ENCODE measurements at regions not wholly inside any gene's neighbourhood (a gene's known extent, or its start where the extent isn't known, plus 50 kb on each side); places are given as distances from the start of the nearest gene placed in this dataset.

DNA sequence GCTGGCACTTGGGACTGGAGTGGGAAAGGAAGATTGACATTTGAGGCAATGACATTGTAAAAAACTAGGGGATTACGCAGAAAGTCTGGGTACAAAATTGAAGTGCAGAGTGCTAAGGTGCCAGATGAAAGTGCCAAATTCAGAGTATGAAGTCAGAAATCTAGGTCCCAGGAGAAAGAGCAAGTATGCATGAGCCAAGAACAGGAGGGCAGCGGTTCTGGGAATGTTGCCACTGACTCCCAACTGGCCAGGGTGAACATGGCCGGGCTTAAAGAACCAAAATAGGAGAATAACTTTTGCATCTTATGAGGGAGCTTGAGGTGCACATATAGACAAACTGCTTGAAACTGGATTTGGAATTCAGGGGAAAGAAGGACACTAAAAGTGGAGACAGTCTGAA is 495.8 kb upstream of the KLF12 start:
- Histone ChIP-seq H3K27me3 (ENCODE audit: control insufficient read depth in 3 of 3, insufficient read depth in 3 of 3, low read length in 3 of 3) (no peaks in the 10 kb centered on the region), H3K27ac (ENCODE audit: low read depth in 1 of 3, low read length in 2 of 3) (no peak overlapping the region), H3K36me3 (ENCODE audit: control insufficient read depth in 3 of 3, insufficient read depth in 2 of 3, low read depth in 1 of 3, low read length in 3 of 3) (no peaks in the 10 kb centered on the region), H3K4me3 (ENCODE audit: low read depth in 1 of 3, low read length in 3 of 3) (no peak overlapping the region), H3K9me3 (ENCODE audit: control insufficient read depth in 2 of 2, insufficient read depth in 1 of 2, low read depth in 1 of 2, low read length in 1 of 2) (peaks cover 0 to 3% of the 10 kb centered on the region in 2 donors), H3K4me1 (ENCODE audit: control insufficient read depth in 3 of 3, insufficient read depth in 2 of 3, low read depth in 1 of 3, low read length in 2 of 3) (no peaks in the 10 kb centered on the region)
- FAIRE-seq (no peak), DNase-seq (no peak)
- WGBS, 3 donors = 39 to 62% (median 55%) methylated on average over 3 of the region's 3 CpGs

DNA sequence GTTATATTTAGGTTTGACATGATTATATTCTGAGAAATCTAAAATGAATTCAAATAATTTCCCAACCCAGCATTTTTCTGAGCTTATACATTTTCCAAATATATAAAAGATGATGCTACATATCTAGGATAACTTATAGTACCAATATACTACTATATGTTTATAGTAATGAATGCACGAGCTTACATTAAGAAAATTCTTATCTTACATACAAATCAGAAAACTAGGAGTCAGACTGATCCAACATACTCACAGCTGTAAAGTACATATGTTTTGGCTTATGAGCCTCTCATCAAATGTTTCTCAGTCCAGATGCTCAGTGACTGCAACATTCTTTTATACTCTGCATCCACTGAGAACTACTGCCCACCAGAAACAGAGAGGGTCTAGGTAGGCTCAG is 491.3 kb upstream of the KLF12 start:
- Histone ChIP-seq H3K4me3 (ENCODE audit: low read depth in 1 of 3, low read length in 3 of 3) (no peak overlapping the region), H3K27ac (ENCODE audit: low read depth in 1 of 3, low read length in 2 of 3) (no peak overlapping the region), H3K9me3 (ENCODE audit: control insufficient read depth in 2 of 2, insufficient read depth in 1 of 2, low read depth in 1 of 2, low read length in 1 of 2) (peaks cover 0 to 3% of the 10 kb centered on the region in 2 donors), H3K36me3 (ENCODE audit: control insufficient read depth in 3 of 3, insufficient read depth in 2 of 3, low read depth in 1 of 3, low read length in 3 of 3) (no peaks in the 10 kb centered on the region), H3K4me1 (ENCODE audit: control insufficient read depth in 3 of 3, insufficient read depth in 2 of 3, low read depth in 1 of 3, low read length in 2 of 3) (no peaks in the 10 kb centered on the region), H3K27me3 (ENCODE audit: control insufficient read depth in 3 of 3, insufficient read depth in 3 of 3, low read length in 3 of 3) (no peaks in the 10 kb centered on the region)
- FAIRE-seq = no peak
- no peak for DNase-seq
- WGBS, 3 donors = 61 to 73% (median 61%) methylated on average over 1 of the region's 1 CpG

DNA sequence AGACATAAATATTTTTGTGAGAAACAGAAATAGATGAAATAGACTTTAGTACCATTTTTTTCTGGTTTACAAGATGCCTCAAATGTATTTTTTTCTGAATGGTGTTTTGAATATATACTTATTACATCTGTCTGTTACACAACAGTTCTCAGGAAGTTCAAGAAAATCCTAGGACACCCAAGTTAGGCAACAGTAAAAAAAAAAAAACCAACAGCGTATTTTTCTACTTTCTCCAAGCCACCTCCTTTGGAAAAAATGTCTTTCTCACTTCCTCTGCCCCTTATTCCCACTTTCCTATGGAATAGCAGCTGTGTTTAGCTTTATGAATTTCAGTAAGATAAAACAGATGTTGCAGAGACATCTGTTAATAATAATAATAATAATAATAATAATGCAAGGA is 489.6 kb upstream of the KLF12 start:
- no peak overlapping the region for H3K4me3 ChIP-seq (ENCODE audit: low read depth in 1 of 3, low read length in 3 of 3)
- DNase-seq = no peak
- no peaks in the 10 kb centered on the region for H3K27me3 ChIP-seq (ENCODE audit: control insufficient read depth in 3 of 3, insufficient read depth in 3 of 3, low read length in 3 of 3)
- H3K9me3 ChIP-seq (ENCODE audit: control insufficient read depth in 2 of 2, insufficient read depth in 1 of 2, low read depth in 1 of 2, low read length in 1 of 2) = no peaks in the 10 kb centered on the region
- 59 to 65% (median 62%) methylated on average over 1 of the region's 1 CpG for WGBS, 3 donors
- no peak overlapping the region for H3K27ac ChIP-seq (ENCODE audit: low read depth in 1 of 3, low read length in 2 of 3)
- no peaks in the 10 kb centered on the region for H3K4me1 ChIP-seq (ENCODE audit: control insufficient read depth in 3 of 3, insufficient read depth in 2 of 3, low read depth in 1 of 3, low read length in 2 of 3)
- H3K36me3 ChIP-seq (ENCODE audit: control insufficient read depth in 3 of 3, insufficient read depth in 2 of 3, low read depth in 1 of 3, low read length in 3 of 3) = no peaks in the 10 kb centered on the region
- FAIRE-seq = no peak

- WGBS, 3 donors = 19 to 65% (median 29%) methylated on average over 1 of the region's 1 CpG
- no peaks in the 10 kb centered on the region for H3K27me3 ChIP-seq (ENCODE audit: control insufficient read depth in 3 of 3, insufficient read depth in 3 of 3, low read length in 3 of 3)
- no peak overlapping the region for H3K4me3 ChIP-seq (ENCODE audit: low read depth in 1 of 3, low read length in 3 of 3)
- H3K27ac ChIP-seq (ENCODE audit: low read depth in 1 of 3, low read length in 2 of 3) = no peak overlapping the region
- no peaks in the 10 kb centered on the region for H3K9me3 ChIP-seq (ENCODE audit: control insufficient read depth in 2 of 2, insufficient read depth in 1 of 2, low read depth in 1 of 2, low read length in 1 of 2)
- FAIRE-seq = no peak
- no peak for DNase-seq
- H3K4me1 ChIP-seq (ENCODE audit: control insufficient read depth in 3 of 3, insufficient read depth in 2 of 3, low read depth in 1 of 3, low read length in 2 of 3) = no peaks in the 10 kb centered on the region
- no peaks in the 10 kb centered on the region for H3K36me3 ChIP-seq (ENCODE audit: control insufficient read depth in 3 of 3, insufficient read depth in 2 of 3, low read depth in 1 of 3, low read length in 3 of 3)
These were observed 488.1 kb upstream of the KLF12 start for GRCh38 chr13:74622284-74622683.

- Histone ChIP-seq H3K4me3 (ENCODE audit: low read depth in 1 of 3, low read length in 3 of 3) (no peak overlapping the region), H3K9me3 (ENCODE audit: control insufficient read depth in 2 of 2, insufficient read depth in 1 of 2, low read depth in 1 of 2, low read length in 1 of 2) (no peaks in the 10 kb centered on the region), H3K27ac (ENCODE audit: low read depth in 1 of 3, low read length in 2 of 3) (no peak overlapping the region), H3K27me3 (ENCODE audit: control insufficient read depth in 3 of 3, insufficient read depth in 3 of 3, low read length in 3 of 3) (no peaks in the 10 kb centered on the region), H3K4me1 (ENCODE audit: control insufficient read depth in 3 of 3, insufficient read depth in 2 of 3, low read depth in 1 of 3, low read length in 2 of 3) (no peaks in the 10 kb centered on the region), H3K36me3 (ENCODE audit: control insufficient read depth in 3 of 3, insufficient read depth in 2 of 3, low read depth in 1 of 3, low read length in 3 of 3) (no peaks in the 10 kb centered on the region)
- no peak for DNase-seq
- FAIRE-seq = no peak
- 32 to 36% (median 35%) methylated on average over 2 of the region's 2 CpGs for WGBS, 3 donors
These were observed 486.5 kb upstream of the KLF12 start for GRCh38 chr13:74620711-74621110.

DNA sequence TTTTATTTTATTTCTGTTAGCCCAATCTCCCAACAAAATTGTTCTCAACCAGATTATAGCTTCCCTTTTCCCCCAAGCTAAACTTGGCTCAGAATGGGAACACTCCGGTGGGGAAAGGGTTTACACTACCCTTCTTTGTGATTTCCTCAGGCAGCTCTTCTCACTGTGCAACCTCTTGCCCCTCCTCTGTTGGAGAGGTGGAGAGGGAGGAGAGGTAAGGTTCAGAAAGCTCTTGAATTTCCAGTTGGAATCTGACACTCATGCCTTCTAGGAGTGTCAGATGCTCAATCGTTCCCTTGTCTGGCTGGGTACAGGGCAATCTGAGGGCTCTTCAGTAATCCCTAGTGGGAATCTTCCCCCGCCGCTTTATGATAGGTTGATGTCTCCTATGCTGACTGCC is 486.1 kb upstream of the KLF12 start:
- no peak for FAIRE-seq

DNA sequence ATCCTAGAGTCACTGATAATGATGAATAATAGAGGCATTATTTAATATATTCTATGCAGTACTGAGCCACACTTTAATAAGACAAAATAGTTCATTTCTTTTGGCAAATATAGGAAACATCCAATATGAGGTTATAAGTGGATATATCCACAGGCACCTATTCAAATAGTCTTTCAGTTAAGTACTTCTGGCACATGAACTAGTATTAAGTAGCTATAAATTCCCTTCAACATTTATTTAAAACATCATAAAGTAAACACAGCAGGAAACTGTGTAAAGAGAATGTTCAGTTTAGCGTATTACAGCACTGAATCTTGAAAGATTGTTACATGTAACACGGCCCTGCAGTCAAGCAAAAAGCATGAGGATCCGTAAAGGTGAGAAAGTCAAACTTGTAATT is 463.3 kb upstream of the KLF12 start:
- H3K9me3 ChIP-seq (ENCODE audit: control insufficient read depth in 2 of 2, insufficient read depth in 1 of 2, low read depth in 1 of 2, low read length in 1 of 2) = no peaks in the 10 kb centered on the region
- WGBS, 3 donors = 65 to 77% (median 73%) methylated on average over 3 of the region's 3 CpGs
- FAIRE-seq (no peak), DNase-seq (no peak)
- H3K4me3 ChIP-seq (ENCODE audit: low read depth in 1 of 3, low read length in 3 of 3) = no peak overlapping the region
- H3K27me3 ChIP-seq (ENCODE audit: control insufficient read depth in 3 of 3, insufficient read depth in 3 of 3, low read length in 3 of 3) = no peaks in the 10 kb centered on the region
- no peak overlapping the region for H3K27ac ChIP-seq (ENCODE audit: low read depth in 1 of 3, low read length in 2 of 3)
- no peaks in the 10 kb centered on the region for H3K36me3 ChIP-seq (ENCODE audit: control insufficient read depth in 3 of 3, insufficient read depth in 2 of 3, low read depth in 1 of 3, low read length in 3 of 3)
- no peaks in the 10 kb centered on the region for H3K4me1 ChIP-seq (ENCODE audit: control insufficient read depth in 3 of 3, insufficient read depth in 2 of 3, low read depth in 1 of 3, low read length in 2 of 3)

More for the DNA sequence above, 486.1 kb upstream of the KLF12 start:
- Histone ChIP-seq H3K27me3 (ENCODE audit: control insufficient read depth in 3 of 3, insufficient read depth in 3 of 3, low read length in 3 of 3) (no peaks in the 10 kb centered on the region), H3K27ac (ENCODE audit: low read depth in 1 of 3, low read length in 2 of 3) (no peak overlapping the region), H3K4me3 (ENCODE audit: low read depth in 1 of 3, low read length in 3 of 3) (no peak overlapping the region), H3K36me3 (ENCODE audit: control insufficient read depth in 3 of 3, insufficient read depth in 2 of 3, low read depth in 1 of 3, low read length in 3 of 3) (no peaks in the 10 kb centered on the region), H3K4me1 (ENCODE audit: control insufficient read depth in 3 of 3, insufficient read depth in 2 of 3, low read depth in 1 of 3, low read length in 2 of 3) (no peaks in the 10 kb centered on the region), H3K9me3 (ENCODE audit: control insufficient read depth in 2 of 2, insufficient read depth in 1 of 2, low read depth in 1 of 2, low read length in 1 of 2) (no peaks in the 10 kb centered on the region)
- no peak for DNase-seq
- 64 to 86% (median 82%) methylated on average over 4 of the region's 4 CpGs for WGBS, 3 donors

- H3K27ac ChIP-seq (ENCODE audit: low read depth in 1 of 3, low read length in 2 of 3) = no peak overlapping the region
- no peaks in the 10 kb centered on the region for H3K4me1 ChIP-seq (ENCODE audit: control insufficient read depth in 3 of 3, insufficient read depth in 2 of 3, low read depth in 1 of 3, low read length in 2 of 3)
- FAIRE-seq (no peak), DNase-seq (no peak)
- H3K9me3 ChIP-seq (ENCODE audit: control insufficient read depth in 2 of 2, insufficient read depth in 1 of 2, low read depth in 1 of 2, low read length in 1 of 2) = no peaks in the 10 kb centered on the region
- H3K27me3 ChIP-seq (ENCODE audit: control insufficient read depth in 3 of 3, insufficient read depth in 3 of 3, low read length in 3 of 3) = no peaks in the 10 kb centered on the region
- H3K36me3 ChIP-seq (ENCODE audit: control insufficient read depth in 3 of 3, insufficient read depth in 2 of 3, low read depth in 1 of 3, low read length in 3 of 3) = no peaks in the 10 kb centered on the region
- H3K4me3 ChIP-seq (ENCODE audit: low read depth in 1 of 3, low read length in 3 of 3) = no peak overlapping the region
- whole genome bisulfite sequencing, 3 donors = 59 to 69% (median 61%) methylated on average over 5 of the region's 5 CpGs
These were observed 462.5 kb upstream of the KLF12 start for GRCh38 chr13:74596691-74597090.

DNA sequence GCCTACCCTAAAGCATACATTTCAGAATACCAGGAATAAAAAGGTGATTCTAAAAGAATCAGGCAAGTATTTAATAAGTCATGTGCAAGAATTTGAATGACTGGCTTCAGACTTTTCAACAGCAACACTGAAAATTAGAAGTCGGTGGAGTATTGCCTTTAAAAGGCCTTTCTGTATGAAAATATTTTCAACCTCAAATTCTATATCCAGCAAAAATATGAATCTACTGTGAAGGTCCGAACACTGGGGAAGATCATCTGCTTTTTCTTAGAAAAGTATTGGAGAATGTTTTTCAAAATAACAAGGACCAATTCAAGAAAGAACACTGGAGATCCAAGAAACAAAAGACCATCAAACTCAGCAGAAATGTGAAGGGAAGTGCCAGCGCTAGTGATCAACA is 459.5 kb upstream of the KLF12 start:
- H3K27ac ChIP-seq (ENCODE audit: low read depth in 1 of 3, low read length in 2 of 3) = no peak overlapping the region
- FAIRE-seq (no peak), DNase-seq (no peak)
- no peaks in the 10 kb centered on the region for H3K27me3 ChIP-seq (ENCODE audit: control insufficient read depth in 3 of 3, insufficient read depth in 3 of 3, low read length in 3 of 3)
- H3K4me1 ChIP-seq (ENCODE audit: control insufficient read depth in 3 of 3, insufficient read depth in 2 of 3, low read depth in 1 of 3, low read length in 2 of 3) = no peaks in the 10 kb centered on the region
- 90 to 95% (median 92%) methylated on average over 3 of the region's 3 CpGs for WGBS, 3 donors
- H3K4me3 ChIP-seq (ENCODE audit: low read depth in 1 of 3, low read length in 3 of 3) = no peak overlapping the region
- H3K36me3 ChIP-seq (ENCODE audit: control insufficient read depth in 3 of 3, insufficient read depth in 2 of 3, low read depth in 1 of 3, low read length in 3 of 3) = no peaks in the 10 kb centered on the region
- no peaks in the 10 kb centered on the region for H3K9me3 ChIP-seq (ENCODE audit: control insufficient read depth in 2 of 2, insufficient read depth in 1 of 2, low read depth in 1 of 2, low read length in 1 of 2)
